ENCODE measurements at regions not wholly inside any gene's neighbourhood (a gene's known extent, or its start where the extent isn't known, plus 50 kb on each side); places are given as distances from the start of the nearest gene placed in this dataset.

- no peaks in the 10 kb centered on the region for H3K79me2 ChIP-seq (ENCODE audit: insufficient read depth, low read length)
- H3K4me1 ChIP-seq (ENCODE audit: control insufficient read depth in 1 of 2, insufficient read depth in 2 of 2, low read length in 2 of 2) = no peaks in the 10 kb centered on the region
- H3K27ac ChIP-seq (ENCODE audit: low read depth, low read length) = no peak overlapping the region
- ChIA-PET RAD21 (ENCODE audit: low non-redundant PET in 1 of 2, low total read pairs in 2 of 2, uncharacterized antibody in 2 of 2, unreplicated experiment in 2 of 2) (no interaction called here), CTCF (no interaction called here), POLR2A (no interaction called here)
- H3K9me3 ChIP-seq (ENCODE audit: control insufficient read depth in 1 of 2, insufficient read depth in 1 of 2, low read depth in 1 of 2, low read length in 2 of 2) = no peaks in the 10 kb centered on the region
- no peaks in the 10 kb centered on the region for H4K20me1 ChIP-seq (ENCODE audit: insufficient read depth)
- H3K4me2 ChIP-seq (ENCODE audit: low read length) = no peak overlapping the region
- no peak overlapping the region for H2AFZ ChIP-seq (ENCODE audit: low read depth, low read length, poor library complexity, severe bottlenecking)
- DNase-seq (ENCODE audit: low read depth, low spot score) = no peak
- no peaks in the 10 kb centered on the region for H3K27me3 ChIP-seq (ENCODE audit: insufficient read depth, low read length)
- intact Hi-C loops (cut with micrococcal nuclease) = no loop called here
- H3K9ac ChIP-seq (ENCODE audit: low read length) = no peak overlapping the region
- no peak overlapping the region for H3K4me3 ChIP-seq (replicated peaks in 1 of 2; ENCODE audit: low read depth in 1 of 2, low read length in 2 of 2)
- TF ChIP-seq ZBTB33 (IDR thresholded peaks at IDR 0.05; ENCODE audit: extremely low read depth, insufficient replicate concordance, low read length) = no peak
- no peak for TF ChIP-seq ELF1 (IDR thresholded peaks at IDR 0.05; ENCODE audit: borderline replicate concordance, low read depth)
- TF ChIP-seq ATF3 (IDR thresholded peaks at IDR 0.05) = no peak
- no peak for TF ChIP-seq ZNF274 (IDR thresholded peaks at IDR 0.05; ENCODE audit: low read depth, low read length)
- TF ChIP-seq CTCF (IDR thresholded peaks at IDR 0.05 in 2 of 3, conservative IDR thresholded peaks at IDR 0.05 in 1 of 3; ENCODE audit: borderline replicate concordance in 1 of 3, insufficient read depth in 1 of 3, low read depth in 2 of 3, low read length in 2 of 3) = no peak
- H3K9me2 ChIP-seq (ENCODE audit: insufficient read depth) = no peaks in the 10 kb centered on the region
- ATAC-seq = no peak
- H3K36me3 ChIP-seq (ENCODE audit: control insufficient read depth in 1 of 2, insufficient read depth in 2 of 2, low read length in 2 of 2) = no peaks in the 10 kb centered on the region
- no TSS peak for BruUV-seq (replicated peaks)
Measured at GRCh38 chr13:90352763-90353162, 994.7 kb upstream of the MIR17HG start.

Measured in HCT116 (cell line).